ENCODE measurements at regions not wholly inside any gene's neighbourhood (a gene's known extent, or its start where the extent isn't known, plus 50 kb on each side); places are given as distances from the start of the nearest gene placed in this dataset.

DNA sequence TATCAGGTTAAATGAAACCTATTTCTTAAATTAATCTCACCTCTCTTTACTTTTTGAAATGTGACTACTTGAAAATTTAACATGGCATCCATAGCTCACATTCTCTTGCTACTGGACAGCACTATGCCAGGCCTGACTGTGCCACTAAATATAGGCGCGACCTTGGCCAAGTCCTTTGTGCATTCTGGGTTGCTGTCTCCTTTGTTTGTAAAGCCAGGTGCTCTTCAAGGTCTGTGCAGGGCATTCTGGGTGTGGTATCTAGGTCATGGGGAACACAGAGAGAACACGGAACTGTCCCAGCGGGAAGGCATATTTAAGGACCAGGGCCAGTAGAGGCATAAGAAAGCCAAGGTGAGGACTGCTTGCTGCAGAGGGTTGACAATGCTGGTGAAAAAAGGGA lies 121.2 kb downstream of the ZNF664 start:
- no peak for DNase-seq (ENCODE audit: low read depth, low spot score)
- Histone ChIP-seq H3K27ac (ENCODE audit: low read length) (no peak overlapping the region), H3K36me3 (ENCODE audit: control insufficient read depth, insufficient read depth, low read length) (no peaks in the 10 kb centered on the region), H3K4me1 (ENCODE audit: control insufficient read depth, insufficient read depth, low read length) (no peaks in the 10 kb centered on the region), H3K27me3 (ENCODE audit: control insufficient read depth, insufficient read depth, low read length) (no peaks in the 10 kb centered on the region), H3K9me3 (ENCODE audit: control insufficient read depth, insufficient read depth, low read depth, low read length) (no peaks in the 10 kb centered on the region), H3K4me3 (ENCODE audit: low read depth in 2 of 2, low read length in 2 of 2) (no peak overlapping the region)
- intact Hi-C loops (cut with micrococcal nuclease; ENCODE audit: unreplicated experiment) (no loop called here), in situ Hi-C loops (cut with HindIII; ENCODE audit: low pct_unique_long_range_greater_than_20kb, low sequenced_read_pairs) (no loop called here)
- no peak for ATAC-seq
- BruUV-seq (replicated peaks) = no TSS peak
- POLR2A ChIA-PET = no interaction called here
- TF ChIP-seq, protein P1, sequence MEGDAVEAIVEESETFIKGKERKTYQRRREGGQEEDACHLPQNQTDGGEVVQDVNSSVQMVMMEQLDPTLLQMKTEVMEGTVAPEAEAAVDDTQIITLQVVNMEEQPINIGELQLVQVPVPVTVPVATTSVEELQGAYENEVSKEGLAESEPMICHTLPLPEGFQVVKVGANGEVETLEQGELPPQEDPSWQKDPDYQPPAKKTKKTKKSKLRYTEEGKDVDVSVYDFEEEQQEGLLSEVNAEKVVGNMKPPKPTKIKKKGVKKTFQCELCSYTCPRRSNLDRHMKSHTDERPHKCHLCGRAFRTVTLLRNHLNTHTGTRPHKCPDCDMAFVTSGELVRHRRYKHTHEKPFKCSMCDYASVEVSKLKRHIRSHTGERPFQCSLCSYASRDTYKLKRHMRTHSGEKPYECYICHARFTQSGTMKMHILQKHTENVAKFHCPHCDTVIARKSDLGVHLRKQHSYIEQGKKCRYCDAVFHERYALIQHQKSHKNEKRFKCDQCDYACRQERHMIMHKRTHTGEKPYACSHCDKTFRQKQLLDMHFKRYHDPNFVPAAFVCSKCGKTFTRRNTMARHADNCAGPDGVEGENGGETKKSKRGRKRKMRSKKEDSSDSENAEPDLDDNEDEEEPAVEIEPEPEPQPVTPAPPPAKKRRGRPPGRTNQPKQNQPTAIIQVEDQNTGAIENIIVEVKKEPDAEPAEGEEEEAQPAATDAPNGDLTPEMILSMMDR (IDR thresholded peaks at IDR 0.05) = no peak
- TF ChIP-seq, protein P2, sequence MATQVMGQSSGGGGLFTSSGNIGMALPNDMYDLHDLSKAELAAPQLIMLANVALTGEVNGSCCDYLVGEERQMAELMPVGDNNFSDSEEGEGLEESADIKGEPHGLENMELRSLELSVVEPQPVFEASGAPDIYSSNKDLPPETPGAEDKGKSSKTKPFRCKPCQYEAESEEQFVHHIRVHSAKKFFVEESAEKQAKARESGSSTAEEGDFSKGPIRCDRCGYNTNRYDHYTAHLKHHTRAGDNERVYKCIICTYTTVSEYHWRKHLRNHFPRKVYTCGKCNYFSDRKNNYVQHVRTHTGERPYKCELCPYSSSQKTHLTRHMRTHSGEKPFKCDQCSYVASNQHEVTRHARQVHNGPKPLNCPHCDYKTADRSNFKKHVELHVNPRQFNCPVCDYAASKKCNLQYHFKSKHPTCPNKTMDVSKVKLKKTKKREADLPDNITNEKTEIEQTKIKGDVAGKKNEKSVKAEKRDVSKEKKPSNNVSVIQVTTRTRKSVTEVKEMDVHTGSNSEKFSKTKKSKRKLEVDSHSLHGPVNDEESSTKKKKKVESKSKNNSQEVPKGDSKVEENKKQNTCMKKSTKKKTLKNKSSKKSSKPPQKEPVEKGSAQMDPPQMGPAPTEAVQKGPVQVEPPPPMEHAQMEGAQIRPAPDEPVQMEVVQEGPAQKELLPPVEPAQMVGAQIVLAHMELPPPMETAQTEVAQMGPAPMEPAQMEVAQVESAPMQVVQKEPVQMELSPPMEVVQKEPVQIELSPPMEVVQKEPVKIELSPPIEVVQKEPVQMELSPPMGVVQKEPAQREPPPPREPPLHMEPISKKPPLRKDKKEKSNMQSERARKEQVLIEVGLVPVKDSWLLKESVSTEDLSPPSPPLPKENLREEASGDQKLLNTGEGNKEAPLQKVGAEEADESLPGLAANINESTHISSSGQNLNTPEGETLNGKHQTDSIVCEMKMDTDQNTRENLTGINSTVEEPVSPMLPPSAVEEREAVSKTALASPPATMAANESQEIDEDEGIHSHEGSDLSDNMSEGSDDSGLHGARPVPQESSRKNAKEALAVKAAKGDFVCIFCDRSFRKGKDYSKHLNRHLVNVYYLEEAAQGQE (IDR thresholded peaks at IDR 0.05; ENCODE audit: insufficient read depth in 1 of 2, low read depth in 2 of 2, low read length in 1 of 2) = no peak
- TF ChIP-seq SIN3A (IDR thresholded peaks at IDR 0.05; ENCODE audit: borderline replicate concordance, insufficient read depth, low read depth, low read length) (no peak), TCF7L2 (IDR thresholded peaks at IDR 0.05; ENCODE audit: low read depth, low read length) (no peak), POLR2AphosphoS5 (IDR thresholded peaks at IDR 0.05; ENCODE audit: low read depth, low read length) (no peak)
- CTCF ChIA-PET = no interaction called here

DNA sequence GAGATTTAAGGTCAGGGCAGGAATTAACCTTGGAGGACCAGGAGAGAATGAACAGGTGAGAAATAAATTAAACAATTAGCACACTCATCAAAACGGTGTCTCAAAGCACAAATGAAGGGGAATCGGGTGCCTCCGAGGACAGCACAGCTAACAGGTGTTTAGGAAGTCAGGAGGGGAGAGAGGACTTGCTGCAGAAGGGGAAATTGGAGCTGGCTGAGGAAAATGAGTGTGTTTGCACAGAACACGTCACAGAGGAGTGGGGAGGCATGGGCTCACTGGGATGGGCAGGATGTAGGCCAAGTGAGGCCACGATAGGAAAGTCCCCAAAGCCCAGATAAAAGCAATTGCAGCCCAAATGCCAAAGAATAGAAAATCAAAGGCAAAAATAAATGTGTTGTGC lies 121.7 kb downstream of the ZNF664 start:
- CTCF ChIA-PET = no interaction called here
- ATAC-seq (no peak), DNase-seq (ENCODE audit: low read depth, low spot score) (no peak)
- H3K4me1 ChIP-seq (ENCODE audit: control insufficient read depth, insufficient read depth, low read length) = no peaks in the 10 kb centered on the region
- POLR2A ChIA-PET = no interaction called here
- H3K36me3 ChIP-seq (ENCODE audit: control insufficient read depth, insufficient read depth, low read length) = no peaks in the 10 kb centered on the region
- no peak overlapping the region for H3K27ac ChIP-seq (ENCODE audit: low read length)
- TF ChIP-seq, protein P1 (IDR thresholded peaks at IDR 0.05) = no peak
- TF ChIP-seq TCF7L2 (IDR thresholded peaks at IDR 0.05; ENCODE audit: low read depth, low read length) = no peak
- no peak for TF ChIP-seq POLR2AphosphoS5 (IDR thresholded peaks at IDR 0.05; ENCODE audit: low read depth, low read length)
- TF ChIP-seq SIN3A (IDR thresholded peaks at IDR 0.05; ENCODE audit: borderline replicate concordance, insufficient read depth, low read depth, low read length) = no peak
- TF ChIP-seq, protein P2 (IDR thresholded peaks at IDR 0.05; ENCODE audit: insufficient read depth in 1 of 2, low read depth in 2 of 2, low read length in 1 of 2) = no peak
- in situ Hi-C loops (cut with HindIII; ENCODE audit: low pct_unique_long_range_greater_than_20kb, low sequenced_read_pairs) (no loop called here), intact Hi-C loops (cut with micrococcal nuclease; ENCODE audit: unreplicated experiment) (no loop called here)
- no TSS peak for BruUV-seq (replicated peaks)
- no peaks in the 10 kb centered on the region for H3K27me3 ChIP-seq (ENCODE audit: control insufficient read depth, insufficient read depth, low read length)
- H3K4me3 ChIP-seq (ENCODE audit: low read depth in 2 of 2, low read length in 2 of 2) = no peak overlapping the region
- H3K9me3 ChIP-seq (ENCODE audit: control insufficient read depth, insufficient read depth, low read depth, low read length) = no peaks in the 10 kb centered on the region

All from Panc1 (cell line).